ENCODE measurements at regions not wholly inside any gene's neighbourhood (a gene's known extent, or its start where the extent isn't known, plus 50 kb on each side); places are given as distances from the start of the nearest gene placed in this dataset.
"Not testable (repeated sequence)": the region's sequence is repeated elsewhere in the genome, so short reads cannot be mapped to it uniquely, and the experiment has no call there.

- not testable (repeated sequence) for H3K4me3 ChIP-seq (ENCODE audit: low read depth in 1 of 2, low read length in 2 of 2); H3K27ac ChIP-seq (ENCODE audit: low read length); H3K4me1 ChIP-seq (ENCODE audit: control insufficient read depth in 1 of 2, insufficient read depth in 2 of 2, low read length in 2 of 2); H3K9me3 ChIP-seq (ENCODE audit: control insufficient read depth in 1 of 2, low read length in 2 of 2); H3K36me3 ChIP-seq (ENCODE audit: control insufficient read depth in 1 of 2, insufficient read depth in 2 of 2, low read length in 2 of 2); H3K27me3 ChIP-seq (ENCODE audit: low read depth, low read length)
These were observed 86.4 kb downstream of the FOXD4L6 start for GRCh38 chr9:41042111-41042510.

- H3K9me3 ChIP-seq (ENCODE audit: control insufficient read depth in 1 of 2, low read length in 2 of 2); H3K27ac ChIP-seq (ENCODE audit: low read length); H3K4me3 ChIP-seq (ENCODE audit: low read depth in 1 of 2, low read length in 2 of 2); H3K27me3 ChIP-seq (ENCODE audit: low read depth, low read length); H3K36me3 ChIP-seq (ENCODE audit: control insufficient read depth in 1 of 2, insufficient read depth in 2 of 2, low read length in 2 of 2); H3K4me1 ChIP-seq (ENCODE audit: control insufficient read depth in 1 of 2, insufficient read depth in 2 of 2, low read length in 2 of 2): not testable (repeated sequence)
These were observed 87.7 kb downstream of the FOXD4L6 start for GRCh38 chr9:41040705-41041342.

- H3K36me3 ChIP-seq (ENCODE audit: control insufficient read depth in 1 of 2, insufficient read depth in 2 of 2, low read length in 2 of 2); H3K9me3 ChIP-seq (ENCODE audit: control insufficient read depth in 1 of 2, low read length in 2 of 2); H3K4me3 ChIP-seq (ENCODE audit: low read depth in 1 of 2, low read length in 2 of 2); H3K4me1 ChIP-seq (ENCODE audit: control insufficient read depth in 1 of 2, insufficient read depth in 2 of 2, low read length in 2 of 2); H3K27ac ChIP-seq (ENCODE audit: low read length); H3K27me3 ChIP-seq (ENCODE audit: low read depth, low read length): not testable (repeated sequence)
These were observed 93.2 kb downstream of the FOXD4L6 start for GRCh38 chr9:41035276-41035675.

- not testable (repeated sequence) for H3K27me3 ChIP-seq (ENCODE audit: low read depth, low read length); H3K4me3 ChIP-seq (ENCODE audit: low read depth in 1 of 2, low read length in 2 of 2); H3K9me3 ChIP-seq (ENCODE audit: control insufficient read depth in 1 of 2, low read length in 2 of 2); H3K27ac ChIP-seq (ENCODE audit: low read length); H3K36me3 ChIP-seq (ENCODE audit: control insufficient read depth in 1 of 2, insufficient read depth in 2 of 2, low read length in 2 of 2); H3K4me1 ChIP-seq (ENCODE audit: control insufficient read depth in 1 of 2, insufficient read depth in 2 of 2, low read length in 2 of 2)
These were observed 93.7 kb downstream of the FOXD4L6 start for GRCh38 chr9:41034699-41035197.

GRCh38 chr9:41033877-41034276 lies 94.6 kb downstream of the FOXD4L6 start:
- H3K9me3 ChIP-seq (ENCODE audit: control insufficient read depth in 1 of 2, low read length in 2 of 2); H3K27me3 ChIP-seq (ENCODE audit: low read depth, low read length); H3K36me3 ChIP-seq (ENCODE audit: control insufficient read depth in 1 of 2, insufficient read depth in 2 of 2, low read length in 2 of 2); H3K27ac ChIP-seq (ENCODE audit: low read length); H3K4me3 ChIP-seq (ENCODE audit: low read depth in 1 of 2, low read length in 2 of 2); H3K4me1 ChIP-seq (ENCODE audit: control insufficient read depth in 1 of 2, insufficient read depth in 2 of 2, low read length in 2 of 2): not testable (repeated sequence)

GRCh38 chr9:41033360-41033759 lies 95.1 kb downstream of the FOXD4L6 start:
- H3K27me3 ChIP-seq (ENCODE audit: low read depth, low read length); H3K36me3 ChIP-seq (ENCODE audit: control insufficient read depth in 1 of 2, insufficient read depth in 2 of 2, low read length in 2 of 2); H3K4me1 ChIP-seq (ENCODE audit: control insufficient read depth in 1 of 2, insufficient read depth in 2 of 2, low read length in 2 of 2); H3K9me3 ChIP-seq (ENCODE audit: control insufficient read depth in 1 of 2, low read length in 2 of 2); H3K27ac ChIP-seq (ENCODE audit: low read length); H3K4me3 ChIP-seq (ENCODE audit: low read depth in 1 of 2, low read length in 2 of 2): not testable (repeated sequence)

- H3K27ac ChIP-seq (ENCODE audit: low read length); H3K9me3 ChIP-seq (ENCODE audit: control insufficient read depth in 1 of 2, low read length in 2 of 2); H3K36me3 ChIP-seq (ENCODE audit: control insufficient read depth in 1 of 2, insufficient read depth in 2 of 2, low read length in 2 of 2); H3K27me3 ChIP-seq (ENCODE audit: low read depth, low read length); H3K4me3 ChIP-seq (ENCODE audit: low read depth in 1 of 2, low read length in 2 of 2); H3K4me1 ChIP-seq (ENCODE audit: control insufficient read depth in 1 of 2, insufficient read depth in 2 of 2, low read length in 2 of 2): not testable (repeated sequence)
These were observed 101.4 kb downstream of the FOXD4L6 start for GRCh38 chr9:41026912-41027676.

- not testable (repeated sequence) for H3K27ac ChIP-seq (ENCODE audit: low read length); H3K9me3 ChIP-seq (ENCODE audit: control insufficient read depth in 1 of 2, low read length in 2 of 2); H3K27me3 ChIP-seq (ENCODE audit: low read depth, low read length)
These were observed 106.1 kb downstream of the FOXD4L6 start for GRCh38 chr9:41022365-41022764.

GRCh38 chr9:41019858-41020562 lies 108.5 kb downstream of the FOXD4L6 start:
- not testable (repeated sequence) for H3K36me3 ChIP-seq (ENCODE audit: control insufficient read depth in 1 of 2, insufficient read depth in 2 of 2, low read length in 2 of 2); H3K4me3 ChIP-seq (ENCODE audit: low read depth in 1 of 2, low read length in 2 of 2); H3K4me1 ChIP-seq (ENCODE audit: control insufficient read depth in 1 of 2, insufficient read depth in 2 of 2, low read length in 2 of 2); H3K9me3 ChIP-seq (ENCODE audit: control insufficient read depth in 1 of 2, low read length in 2 of 2); H3K27ac ChIP-seq (ENCODE audit: low read length); H3K27me3 ChIP-seq (ENCODE audit: low read depth, low read length)

More at GRCh38 chr9:41022365-41022764, 106.1 kb downstream of the FOXD4L6 start:
- not testable (repeated sequence) for H3K4me1 ChIP-seq (ENCODE audit: control insufficient read depth in 1 of 2, insufficient read depth in 2 of 2, low read length in 2 of 2); H3K4me3 ChIP-seq (ENCODE audit: low read depth in 1 of 2, low read length in 2 of 2); H3K36me3 ChIP-seq (ENCODE audit: control insufficient read depth in 1 of 2, insufficient read depth in 2 of 2, low read length in 2 of 2)

GRCh38 chr9:41018948-41019347 lies 109.5 kb downstream of the FOXD4L6 start:
- not testable (repeated sequence) for H3K4me1 ChIP-seq (ENCODE audit: control insufficient read depth in 1 of 2, insufficient read depth in 2 of 2, low read length in 2 of 2); H3K4me3 ChIP-seq (ENCODE audit: low read depth in 1 of 2, low read length in 2 of 2); H3K36me3 ChIP-seq (ENCODE audit: control insufficient read depth in 1 of 2, insufficient read depth in 2 of 2, low read length in 2 of 2); H3K27ac ChIP-seq (ENCODE audit: low read length); H3K27me3 ChIP-seq (ENCODE audit: low read depth, low read length); H3K9me3 ChIP-seq (ENCODE audit: control insufficient read depth in 1 of 2, low read length in 2 of 2)

GRCh38 chr9:41016699-41017098 lies 111.8 kb downstream of the FOXD4L6 start:
- not testable (repeated sequence) for H3K36me3 ChIP-seq (ENCODE audit: control insufficient read depth in 1 of 2, insufficient read depth in 2 of 2, low read length in 2 of 2); H3K9me3 ChIP-seq (ENCODE audit: control insufficient read depth in 1 of 2, low read length in 2 of 2); H3K4me1 ChIP-seq (ENCODE audit: control insufficient read depth in 1 of 2, insufficient read depth in 2 of 2, low read length in 2 of 2); H3K27me3 ChIP-seq (ENCODE audit: low read depth, low read length); H3K4me3 ChIP-seq (ENCODE audit: low read depth in 1 of 2, low read length in 2 of 2); H3K27ac ChIP-seq (ENCODE audit: low read length)
